Stimulated activated naive CD8-positive, alpha-beta T cell treated with anti-CD3 and anti-CD28 coated beads, Interleukin-15, Interleukin-2, amounts not matched to agents 100 U/mL and 50 U/mL, for 24 hours (primary cell): ENCODE measurements at regions not wholly inside any gene's neighbourhood (a gene's known extent, or its start where the extent isn't known, plus 50 kb on each side); places are given as distances from the start of the nearest gene placed in this dataset.

Source experiments
- ATAC-seq: fragments of 150-1000 bp; cut with Tn5 transposase; one replicate; pipeline ENCODE4 v1.10.0; 2021
- DNase-seq: peaks from one replicate; pipeline ENCODE4 v3.0.0; 2021

GRCh38 chr7:22676385-22676784 is 50.6 kb upstream of the IL6 start:
- no peak for DNase-seq

GRCh38 chr7:22675917-22676343 is 51.1 kb upstream of the IL6 start:
- ATAC-seq = peak; percentile 58
- DNase-seq = no peak

More at GRCh38 chr7:22676385-22676784, 50.6 kb upstream of the IL6 start:
- no peak for ATAC-seq

- ATAC-seq (no peak), DNase-seq (no peak)
Measured at GRCh38 chr7:22675421-22675820, 51.6 kb upstream of the IL6 start.

GRCh38 chr7:22672846-22673680 is 53.9 kb upstream of the IL6 start:
- DNase-seq (no peak), ATAC-seq (no peak)

- no peak for ATAC-seq
Measured at GRCh38 chr7:22671177-22671879, 55.7 kb upstream of the IL6 start.

GRCh38 chr7:22670422-22670815 is 56.6 kb upstream of the IL6 start:
- ATAC-seq = no peak
- DNase-seq = no peak

More at GRCh38 chr7:22671177-22671879, 55.7 kb upstream of the IL6 start:
- DNase-seq = no peak

- ATAC-seq (no peak), DNase-seq (no peak)
Measured at GRCh38 chr7:22669692-22670421, 57.1 kb upstream of the IL6 start.

- ATAC-seq (no peak), DNase-seq (no peak)
Measured at GRCh38 chr7:22668971-22669401, 58.0 kb upstream of the IL6 start.

- no peak for ATAC-seq
- no peak for DNase-seq
Measured at GRCh38 chr7:22667562-22668239, 59.3 kb upstream of the IL6 start.

GRCh38 chr7:22667187-22667561 is 59.8 kb upstream of the IL6 start:
- ATAC-seq (no peak), DNase-seq (no peak)

- ATAC-seq = no peak
Measured at GRCh38 chr7:22666732-22667131, 60.3 kb upstream of the IL6 start.

GRCh38 chr7:22665923-22666322 is 61.1 kb upstream of the IL6 start:
- DNase-seq (peak; percentile 53), ATAC-seq (peak; percentile 45)

More at GRCh38 chr7:22666732-22667131, 60.3 kb upstream of the IL6 start:
- no peak for DNase-seq

GRCh38 chr7:22664988-22665798 is 61.8 kb upstream of the IL6 start:
- ATAC-seq (no peak), DNase-seq (no peak)

GRCh38 chr7:22663721-22664120 is 63.3 kb upstream of the IL6 start:
- ATAC-seq = no peak
- no peak for DNase-seq

GRCh38 chr7:22663357-22663718 is 63.7 kb upstream of the IL6 start:
- DNase-seq = no peak
- peak; percentile 10 for ATAC-seq

- no peak for DNase-seq
Measured at GRCh38 chr7:22662556-22663356, 64.2 kb upstream of the IL6 start.

GRCh38 chr7:22662036-22662435 is 65.0 kb upstream of the IL6 start:
- no peak for DNase-seq
- peak; percentile 30 for ATAC-seq

More at GRCh38 chr7:22662556-22663356, 64.2 kb upstream of the IL6 start:
- ATAC-seq = peak; percentile 84

- no peak for DNase-seq
- ATAC-seq = no peak
Measured at GRCh38 chr7:22660732-22661131, 66.3 kb upstream of the IL6 start.

- no peak for DNase-seq
- ATAC-seq = no peak
Measured at GRCh38 chr7:22660293-22660692, 66.7 kb upstream of the IL6 start.

- DNase-seq (no peak), ATAC-seq (no peak)
Measured at GRCh38 chr7:22659741-22660140, 67.3 kb upstream of the IL6 start.
